ENCODE measurements at regions not wholly inside any gene's neighbourhood (a gene's known extent, or its start where the extent isn't known, plus 50 kb on each side); places are given as distances from the start of the nearest gene placed in this dataset.

GRCh38 chr3:31187380-31187779 is 292.9 kb upstream of the GADL1 start:
- TF ChIP-seq CTCF (IDR thresholded peaks at IDR 0.05) (no peak), POLR2A (IDR thresholded peaks at IDR 0.05) (no peak), POLR2AphosphoS5 (IDR thresholded peaks at IDR 0.05; ENCODE audit: insufficient read depth in 1 of 2, low read depth in 1 of 2) (no peak)

Data from vagina (tissue), 2 donors.